Sigmoid colon (tissue), 6 donors: ENCODE measurements at regions not wholly inside any gene's neighbourhood (a gene's known extent, or its start where the extent isn't known, plus 50 kb on each side); places are given as distances from the start of the nearest gene placed in this dataset.

Experiments
- DNase-seq: peaks from one replicate; pipeline ENCODE4 v3.0.0-alpha.2; 2019
- H3K27ac ChIP-seq, 4 donors: fragments of 200-600 bp; sonication (generic); one replicate each; pipeline ENCODE4 v1.5.1; 2016 to 2019; ENCODE audit warnings: mild to moderate bottlenecking in 1 of 4
- H3K27me3 ChIP-seq, 3 donors: fragments of 200-600 bp; sonication (generic); one replicate each; pipeline ENCODE4 v1.5.1; 2019; ENCODE audit warnings: mild to moderate bottlenecking in 1 of 3
- H3K36me3 ChIP-seq, 4 donors: fragments of 200-600 bp; sonication (generic); one replicate each; pipeline ENCODE4 v1.5.1; 2016 to 2019
- H3K4me1 ChIP-seq, 4 donors: fragments of 200-600 bp; sonication (generic); one replicate each; pipeline ENCODE4 v1.5.1; 2017 to 2019
- H3K4me3 ChIP-seq, 4 donors: fragments of 200-600 bp; sonication (generic); one replicate each; pipeline ENCODE4 v1.5.1; 2017 to 2019; ENCODE audit warnings: mild to moderate bottlenecking in 2 of 4, moderate library complexity in 1 of 4
- H3K9me3 ChIP-seq, 4 donors: fragments of 200-600 bp in 3 of 4; sonication (generic) in 3 of 4; one replicate each; pipeline versions ENCODE4 v1.5.1 to v1.6.1; 2013 to 2019
- EP300 ChIP-seq, 4 donors: sonication (generic); formaldehyde crosslinking; IDR thresholded peaks; one replicate each; pipeline ENCODE4 v1.6.1; 2017; ENCODE audit warnings: antibody characterized with exemption in 4 of 4
- POLR2A ChIP-seq, 2 donors: fragments of 450-650 bp; IDR thresholded peaks; one replicate each; pipeline ENCODE4 v1.6.1; 2016; ENCODE audit warnings: antibody characterized with exemption in 2 of 2, mild to moderate bottlenecking in 2 of 2, moderate library complexity in 2 of 2
- POLR2AphosphoS5 ChIP-seq, 4 donors: sonication (generic); formaldehyde crosslinking; IDR thresholded peaks; one replicate each; pipeline ENCODE4 v1.6.1; 2017; ENCODE audit warnings: antibody characterized with exemption in 4 of 4
- WGBS, 2 donors: extraction: QIAGEN DNeasy Blood & Tissue Kit; methylation state at CpG; one replicate each; pipeline ENCODE4 v1.1.7; 2013; 5-methylcytosine and 5-hydroxymethylcytosine counted together
- intact Hi-C: fragments of 100-400 bp; cut with DNase I; formaldehyde crosslinking; loops from one replicate; pipeline ENCODE4 v1.15.1; 2023
- TF ChIP-seq, protein P1 (sequence below), 4 experiments: fragments of 450-650 bp in 3 of 4; fragments of 200-600 bp in 1 of 4; IDR thresholded peaks; one replicate each; pipeline ENCODE4 v1.5.1; 2016 to 2019; ENCODE audit warnings: antibody characterized with exemption in 4 of 4, mild to moderate bottlenecking in 3 of 4, moderate library complexity in 2 of 4
- donor health status: healthy with polysubstance abuse.
- donor health status: healthy.

DNA sequence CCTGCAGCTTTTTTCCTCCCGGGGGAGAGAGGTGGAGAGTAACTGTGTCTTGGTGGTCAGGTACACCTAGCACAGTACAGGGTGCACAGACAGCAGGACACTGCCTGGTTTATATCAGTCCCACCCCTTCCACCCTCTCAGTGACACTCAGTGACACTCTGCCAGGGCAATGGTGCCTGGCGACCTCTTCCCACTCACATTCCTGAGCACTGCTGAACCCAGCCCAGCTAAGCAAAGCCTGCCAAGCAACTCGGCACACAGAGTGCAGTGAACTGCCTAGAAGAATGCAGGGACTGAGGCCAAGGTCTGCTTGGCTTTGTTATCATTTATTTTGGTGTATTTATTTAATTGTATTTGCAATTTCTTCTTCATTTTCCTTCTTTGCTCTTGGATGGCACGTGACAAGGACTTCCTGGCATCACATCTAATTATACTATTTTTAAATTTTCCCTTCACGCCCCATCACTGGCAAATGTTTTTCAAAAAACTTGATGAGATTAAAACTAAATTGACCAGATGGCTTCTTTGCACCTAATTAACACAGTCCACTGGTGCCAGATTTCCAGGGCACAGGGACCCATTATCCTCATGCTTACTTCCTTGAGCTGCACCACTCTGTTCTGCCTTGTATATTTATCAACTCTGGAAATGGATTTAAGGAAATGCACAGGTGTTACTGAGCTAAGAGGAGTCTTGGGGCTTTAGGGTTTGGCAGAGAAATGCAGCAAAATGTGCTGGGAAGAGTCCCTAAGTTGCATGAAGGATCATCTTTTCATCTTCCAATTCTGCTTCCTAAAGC, 205.6 kb downstream of the ADAMTS15 start:
- Histone ChIP-seq H3K4me3 (no peak overlapping the region), H3K27me3 (no peaks in the 10 kb centered on the region), H3K36me3 (no peaks in the 10 kb centered on the region), H3K27ac (peak overlapping the region; percentile 69 to 78 (median 76)), H3K4me1 (peaks cover 0 to 49% (median 43%) of the 10 kb centered on the region in 4 donors), H3K9me3 (no peaks in the 10 kb centered on the region)
- intact Hi-C loops = loop anchor here (2.0 kb wide), 1 partner anchor 17 kb away; no protein-coding TSS in a partner anchor
- 28 to 60% methylated on average over 5 of the region's 5 CpGs for WGBS, 2 donors
- DNase-seq = peak; percentile 86
- TF ChIP-seq EP300 (IDR thresholded peaks at IDR 0.05) = no peak
- no peak for TF ChIP-seq POLR2A (IDR thresholded peaks at IDR 0.05)
- TF ChIP-seq, protein P1, sequence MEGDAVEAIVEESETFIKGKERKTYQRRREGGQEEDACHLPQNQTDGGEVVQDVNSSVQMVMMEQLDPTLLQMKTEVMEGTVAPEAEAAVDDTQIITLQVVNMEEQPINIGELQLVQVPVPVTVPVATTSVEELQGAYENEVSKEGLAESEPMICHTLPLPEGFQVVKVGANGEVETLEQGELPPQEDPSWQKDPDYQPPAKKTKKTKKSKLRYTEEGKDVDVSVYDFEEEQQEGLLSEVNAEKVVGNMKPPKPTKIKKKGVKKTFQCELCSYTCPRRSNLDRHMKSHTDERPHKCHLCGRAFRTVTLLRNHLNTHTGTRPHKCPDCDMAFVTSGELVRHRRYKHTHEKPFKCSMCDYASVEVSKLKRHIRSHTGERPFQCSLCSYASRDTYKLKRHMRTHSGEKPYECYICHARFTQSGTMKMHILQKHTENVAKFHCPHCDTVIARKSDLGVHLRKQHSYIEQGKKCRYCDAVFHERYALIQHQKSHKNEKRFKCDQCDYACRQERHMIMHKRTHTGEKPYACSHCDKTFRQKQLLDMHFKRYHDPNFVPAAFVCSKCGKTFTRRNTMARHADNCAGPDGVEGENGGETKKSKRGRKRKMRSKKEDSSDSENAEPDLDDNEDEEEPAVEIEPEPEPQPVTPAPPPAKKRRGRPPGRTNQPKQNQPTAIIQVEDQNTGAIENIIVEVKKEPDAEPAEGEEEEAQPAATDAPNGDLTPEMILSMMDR (IDR thresholded peaks at IDR 0.05) = no peak
- TF ChIP-seq POLR2AphosphoS5 (IDR thresholded peaks at IDR 0.05) = peak; percentile 16 to 75 (median 64)

DNA sequence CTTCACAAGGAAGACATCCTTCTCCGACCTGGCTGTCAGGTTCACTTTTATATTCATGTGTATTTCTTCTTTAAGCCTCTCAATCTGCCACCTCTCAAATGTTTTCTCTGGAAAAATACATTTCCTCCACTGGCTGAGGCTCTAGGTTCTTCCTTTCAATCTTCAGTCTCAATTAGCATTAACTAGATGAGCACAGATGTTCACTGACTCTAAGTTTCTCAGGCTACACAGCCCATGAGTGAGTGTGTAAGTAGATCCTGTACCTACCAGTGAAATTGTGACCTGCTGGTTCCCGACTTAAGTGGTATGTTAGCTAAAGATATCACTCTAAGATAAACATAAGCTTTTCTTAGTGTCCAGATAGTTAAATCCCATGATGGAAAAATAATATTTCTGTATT, 206.9 kb downstream of the ADAMTS15 start:
- TF ChIP-seq, protein P1 (IDR thresholded peaks at IDR 0.05) = no peak
- TF ChIP-seq POLR2AphosphoS5 (IDR thresholded peaks at IDR 0.05) = no peak
- no peak for TF ChIP-seq POLR2A (IDR thresholded peaks at IDR 0.05)
- TF ChIP-seq EP300 (IDR thresholded peaks at IDR 0.05) = no peak
- WGBS, 2 donors = 88 to 89% methylated on average over 2 of the region's 2 CpGs
- peaks cover 0 to 37% (median 30%) of the 10 kb centered on the region in 4 donors for H3K4me1 ChIP-seq
- H3K27me3 ChIP-seq = no peaks in the 10 kb centered on the region
- peak overlapping the region in 3 of 4 donors; percentile 74 to 78 (median 78) for H3K27ac ChIP-seq
- no peak for DNase-seq
- no peaks in the 10 kb centered on the region for H3K9me3 ChIP-seq
- intact Hi-C loops = no loop called here
- H3K36me3 ChIP-seq = no peaks in the 10 kb centered on the region
- no peak overlapping the region for H3K4me3 ChIP-seq

DNA sequence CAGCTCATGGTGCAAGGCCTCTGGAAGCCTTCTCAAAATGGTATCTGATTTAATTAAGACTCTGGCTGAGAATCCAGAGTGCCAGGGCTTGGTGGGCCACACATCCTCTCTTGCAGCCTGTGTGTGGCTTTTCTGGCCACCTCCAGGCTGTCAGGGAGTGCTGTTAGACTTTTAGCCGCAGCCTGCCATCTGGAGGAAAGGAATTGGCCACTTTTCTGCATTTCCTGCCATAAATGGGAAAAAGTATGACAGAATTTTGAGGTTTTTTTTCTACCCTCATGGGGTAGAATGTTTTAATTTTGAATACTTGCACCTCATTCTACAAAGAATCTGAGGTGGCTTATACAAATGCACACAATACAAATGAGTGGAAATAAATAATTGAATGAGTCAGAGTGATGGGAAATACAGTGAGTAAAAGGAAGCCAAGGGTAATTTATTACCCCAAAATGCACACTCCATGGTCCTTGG, 218.4 kb downstream of the ADAMTS15 start:
- no peaks in the 10 kb centered on the region for H3K9me3 ChIP-seq
- DNase-seq = no peak
- WGBS, 2 donors = 42 to 58% methylated on average over 1 of the region's 1 CpG
- no peak overlapping the region for H3K27ac ChIP-seq
- no peaks in the 10 kb centered on the region for H3K36me3 ChIP-seq
- no peaks in the 10 kb centered on the region for H3K27me3 ChIP-seq
- TF ChIP-seq EP300 (IDR thresholded peaks at IDR 0.05) = no peak
- no peak for TF ChIP-seq POLR2AphosphoS5 (IDR thresholded peaks at IDR 0.05)
- no peak for TF ChIP-seq POLR2A (IDR thresholded peaks at IDR 0.05)
- TF ChIP-seq, protein P1 (IDR thresholded peaks at IDR 0.05) = no peak
- peaks cover 0 to 21% (median 17%) of the 10 kb centered on the region in 4 donors for H3K4me1 ChIP-seq
- intact Hi-C loops = loop anchor here (10.0 kb wide), 1 partner anchor 352 kb away; the partner anchor contains the start of gene ZBTB44
- no peak overlapping the region for H3K4me3 ChIP-seq

DNA sequence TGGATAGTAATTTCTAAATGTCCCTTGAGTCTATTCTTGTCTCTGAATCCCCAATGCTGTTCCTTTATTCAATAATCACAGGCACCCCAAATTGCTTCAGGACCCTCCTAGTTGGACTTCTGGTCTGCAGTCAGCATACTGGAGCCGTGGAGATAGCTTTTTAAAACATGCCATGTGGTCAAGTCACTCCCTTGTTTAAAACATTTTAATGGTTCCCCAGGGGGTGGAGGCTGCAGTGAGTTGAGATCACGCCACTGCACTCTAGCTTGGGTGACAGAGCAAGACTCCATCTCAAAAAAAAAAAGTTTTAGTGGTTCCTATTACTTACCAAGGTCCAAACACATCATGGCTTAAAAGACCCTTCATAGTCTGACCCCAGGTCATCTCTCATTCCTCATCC, 220.3 kb downstream of the ADAMTS15 start:
- peak overlapping the region in 1 of 4 donors; percentile 87 for H3K27ac ChIP-seq
- no peaks in the 10 kb centered on the region for H3K9me3 ChIP-seq
- H3K4me1 ChIP-seq = peaks cover 0 to 40% (median 36%) of the 10 kb centered on the region in 4 donors
- WGBS, 2 donors = 83 to 84% methylated on average over 2 of the region's 2 CpGs
- H3K36me3 ChIP-seq = no peaks in the 10 kb centered on the region
- TF ChIP-seq, protein P1 (IDR thresholded peaks at IDR 0.05) = no peak
- no peak for TF ChIP-seq EP300 (IDR thresholded peaks at IDR 0.05)
- TF ChIP-seq POLR2A (IDR thresholded peaks at IDR 0.05) = no peak
- no peak for TF ChIP-seq POLR2AphosphoS5 (IDR thresholded peaks at IDR 0.05)
- intact Hi-C loops = loop anchor here (10.0 kb wide), 1 partner anchor 354 kb away; the partner anchor contains the start of gene ZBTB44
- H3K27me3 ChIP-seq = no peaks in the 10 kb centered on the region
- DNase-seq = no peak
- no peak overlapping the region for H3K4me3 ChIP-seq
